HepG2 (cell line): ENCODE measurements at regions not wholly inside any gene's neighbourhood (a gene's known extent, or its start where the extent isn't known, plus 50 kb on each side); places are given as distances from the start of the nearest gene placed in this dataset.

Source experiments
- ATAC-seq: fragments of 200-7000 bp; cut with Tn5 transposase; 3 replicates; pipeline ENCODE4 v1.9.1; 2020; ENCODE audit warnings: mild to moderate bottlenecking, moderate library complexity
- BruUV-seq: library from RNA; stranded (reverse); fragments of 400-500 nt; replicated peaks from 2 replicates; lab custom pipeline; 2021; lab: Mats Ljungman, UMichigan
- CTCF ChIA-PET: fragments of 300-600 bp; formaldehyde crosslinking; extraction: SDS; loops from one replicate; lab custom pipeline; 2021; ENCODE audit warnings: low total read pairs, inconsistent platforms, low intra/inter-chr PET ratio; lab: Yijun Ruan, JAX
- POLR2A ChIA-PET: fragments of 350-600 bp; sonication (Branson Sonifier 250); formaldehyde crosslinking; loops from one replicate; lab custom pipeline; 2020; ENCODE audit warnings: antibody characterized with exemption, inconsistent platforms; lab: Yijun Ruan, JAX
- DNase-seq: peaks from one replicate; pipeline ENCODE4 v3.0.0-alpha.2; 2015; ENCODE audit warnings: low spot score
- FAIRE-seq: peaks from 3 replicates; lab custom pipeline; 2011; peaks lifted over from hg19 to GRCh38; lab: Jason Lieb, UNC
- H2AFZ ChIP-seq: one replicate; pipeline ENCODE4 v1.6.1; 2011; ENCODE audit warnings: low read length, inconsistent platforms
- H3K27ac ChIP-seq: fragments of 300-600 bp; 3 replicates; pipeline ENCODE4 v1.8.0; 2011; ENCODE audit warnings: mixed run types, mild to moderate bottlenecking, mixed read lengths, low read length, inconsistent platforms; ENCODE audit not compliant: insufficient read depth; ENCODE audit errors: extremely low read length
- H3K27me3 ChIP-seq, 2 experiments: fragments of 200-600 bp in 1 of 2; 2 replicates in 1 of 2; 3 replicates in 1 of 2; pipeline versions ENCODE4 v1.6.0 to v1.8.0; 2011; ENCODE audit warnings: low read length in 2 of 2, mild to moderate bottlenecking in 2 of 2, moderate library complexity in 2 of 2, inconsistent platforms in 1 of 2; ENCODE audit not compliant: insufficient read depth in 2 of 2, control insufficient read depth in 1 of 2
- H3K36me3 ChIP-seq, 2 experiments: fragments of 200-600 bp in 1 of 2; replicated peaks in 1 of 2; 2 replicates in 1 of 2; 3 replicates in 1 of 2; pipeline versions ENCODE4 v1.5.1 to v1.8.0; 2011; ENCODE audit warnings: low read length in 2 of 2, inconsistent platforms in 1 of 2; ENCODE audit not compliant: insufficient read depth in 2 of 2, control insufficient read depth in 1 of 2
- H3K4me1 ChIP-seq: 2 replicates; pipeline ENCODE4 v1.5.1; 2012; ENCODE audit warnings: low read length, inconsistent platforms; ENCODE audit not compliant: insufficient read depth
- H3K4me2 ChIP-seq: 2 replicates; pipeline ENCODE4 v1.6.0; 2011; ENCODE audit warnings: low read depth, low read length, inconsistent platforms
- H3K4me3 ChIP-seq, 3 experiments: fragments of 200-600 bp in 1 of 3; sonication (generic), shearing (Covaris generic) in 1 of 3; replicated peaks in 1 of 3; 2 replicates each; pipeline ENCODE4 v1.5.1; 2011 to 2016; ENCODE audit warnings: low read length in 3 of 3, inconsistent platforms in 2 of 3, low read depth in 2 of 3, mild to moderate bottlenecking in 2 of 3, control low read depth in 1 of 3, mixed read lengths in 1 of 3; ENCODE audit not compliant: insufficient read depth in 1 of 3
- H3K79me2 ChIP-seq: one replicate; pipeline ENCODE4 v1.6.1; 2011; ENCODE audit warnings: low read length, inconsistent platforms; ENCODE audit not compliant: insufficient read depth
- H3K9ac ChIP-seq: 2 replicates; pipeline ENCODE4 v1.6.0; 2011; ENCODE audit warnings: mild to moderate bottlenecking, low read depth, low read length, inconsistent platforms; ENCODE audit not compliant: insufficient read depth
- H3K9me3 ChIP-seq: 2 replicates; pipeline ENCODE4 v1.5.1; 2012; ENCODE audit warnings: mild to moderate bottlenecking, low read length
- H4K20me1 ChIP-seq: 2 replicates; pipeline ENCODE4 v1.6.0; 2011; ENCODE audit warnings: inconsistent platforms, mild to moderate bottlenecking, low read length, moderate library complexity; ENCODE audit not compliant: insufficient read depth
- ARHGAP35 ChIP-seq: sonication (generic); formaldehyde crosslinking; IDR thresholded peaks from 2 replicates; pipeline ENCODE4 v1.9.0; 2022; ENCODE audit warnings: mild to moderate bottlenecking, inconsistent platforms, moderate library complexity, missing genetic modification reagents, borderline replicate concordance
- BCLAF1 ChIP-seq: fragments of 450-650 bp; IDR thresholded peaks from 2 replicates; pipeline ENCODE4 v1.6.1; 2017; ENCODE audit warnings: mild to moderate bottlenecking
- KLF11 ChIP-seq: IDR thresholded peaks from 2 replicates; pipeline ENCODE4 v1.6.1; 2016; ENCODE audit warnings: missing compliant biosample characterization
- NFE2L2 ChIP-seq: fragments of 150-350 bp; IDR thresholded peaks from 2 replicates; pipeline ENCODE4 v1.6.1; 2014; ENCODE audit warnings: low read length
- PRMT3 ChIP-seq: sonication (generic); formaldehyde crosslinking; IDR thresholded peaks from 2 replicates; pipeline ENCODE4 v1.8.1; 2022; ENCODE audit warnings: low read depth, mild to moderate bottlenecking, moderate library complexity, missing genetic modification reagents, borderline replicate concordance
- SMARCC2 ChIP-seq: fragments of 450-650 bp; IDR thresholded peaks from 2 replicates; pipeline ENCODE4 v1.6.1; 2017; ENCODE audit warnings: antibody characterized with exemption, mild to moderate bottlenecking
- SMYD3 ChIP-seq: sonication (generic); formaldehyde crosslinking; IDR thresholded peaks from 2 replicates; pipeline ENCODE4 v1.8.1; 2023; ENCODE audit warnings: mild to moderate bottlenecking, missing genetic modification reagents
- SRY ChIP-seq: sonication (generic); formaldehyde crosslinking; IDR thresholded peaks from 2 replicates; pipeline ENCODE4 v1.8.0; 2022; ENCODE audit warnings: mild to moderate bottlenecking, missing genetic modification reagents
- SUZ12 ChIP-seq: fragments of 150-350 bp; IDR thresholded peaks from 2 replicates; pipeline ENCODE4 v1.6.1; 2014; ENCODE audit warnings: low read depth, low read length
- ZNF121 ChIP-seq: sonication (generic); formaldehyde crosslinking; IDR thresholded peaks from 2 replicates; pipeline ENCODE4 v1.5.0; 2020; ENCODE audit warnings: mild to moderate bottlenecking, missing genetic modification reagents
- ZSCAN9 ChIP-seq: IDR thresholded peaks from 2 replicates; pipeline ENCODE4 v1.6.1; 2016; ENCODE audit warnings: borderline replicate concordance
- WGBS: methylation state at CpG from one replicate; pipeline ENCODE4 v1.1.6; 2017; ENCODE audit warnings: low lambda C conversion rate; 5-methylcytosine and 5-hydroxymethylcytosine counted together
- in situ Hi-C: cut with HindIII; loops from 2 replicates; pipeline ENCODE4 v1.10.0; 2017; ENCODE audit warnings: low pct_unique_long_range_greater_than_20kb; ENCODE audit not compliant: extremely low pct_ligation_motif_present
- intact Hi-C: fragments of 100-400 bp; cut with micrococcal nuclease; formaldehyde crosslinking; loops from one replicate; pipeline ENCODE4 v1.10.0; 2022; ENCODE audit not compliant: unreplicated experiment
- TF ChIP-seq, protein P1 (sequence below): sonication (generic); formaldehyde crosslinking; IDR thresholded peaks from 2 replicates; pipeline ENCODE4 v1.5.0; 2020; ENCODE audit warnings: missing genetic modification reagents, mild to moderate bottlenecking, borderline replicate concordance
- TF ChIP-seq, protein P2 (sequence below): sonication (generic); formaldehyde crosslinking; IDR thresholded peaks from 2 replicates; pipeline ENCODE4 v1.5.0; 2020; ENCODE audit warnings: missing genetic modification reagents, mild to moderate bottlenecking, borderline replicate concordance
- TF ChIP-seq, protein P3 (sequence below), 2 experiments: sonication (generic) in 1 of 2; formaldehyde crosslinking in 1 of 2; IDR thresholded peaks; 2 replicates each; pipeline versions ENCODE4 v1.4.0 to v1.6.1; 2016 to 2020; ENCODE audit warnings: borderline replicate concordance in 1 of 2, low read depth in 1 of 2, mild to moderate bottlenecking in 1 of 2, missing genetic modification reagents in 1 of 2
- TF ChIP-seq, protein P4 (sequence below): sonication (generic); formaldehyde crosslinking; IDR thresholded peaks from 2 replicates; pipeline ENCODE4 v1.5.0; 2020; ENCODE audit warnings: missing genetic modification reagents

GRCh38 chr2:7977981-7978380 is 703.9 kb upstream of the ID2 start:
- peaks cover 0 to 5% of the 10 kb centered on the region in 2 experiments; a peak in 1 of 5 replicates for H3K27me3 ChIP-seq
- POLR2A ChIA-PET, result no interaction called here
- no peak overlapping the region for H3K9ac ChIP-seq
- no peak for ATAC-seq
- H3K4me1 ChIP-seq, result no peaks in the 10 kb centered on the region
- CTCF ChIA-PET, result no interaction called here
- BruUV-seq, result no TSS peak
- 21% methylated on average over 8 of the region's 8 CpGs for WGBS
- no peaks in the 10 kb centered on the region for H4K20me1 ChIP-seq
- H3K79me2 ChIP-seq, result no peaks in the 10 kb centered on the region
- no peak overlapping the region for H3K4me3 ChIP-seq
- FAIRE-seq, result no peak
- H3K4me2 ChIP-seq, result no peak overlapping the region
- H3K9me3 ChIP-seq, result peaks cover 6% of the 10 kb centered on the region; the same call in 1 of the 2 replicates
- intact Hi-C loops, result no loop called here
- H3K27ac ChIP-seq, result no peak overlapping the region
- DNase-seq, result no peak
- no peaks in the 10 kb centered on the region for H3K36me3 ChIP-seq
- H2AFZ ChIP-seq, result no peak overlapping the region
- in situ Hi-C loops, result no loop called here
- TF ChIP-seq, protein P1, sequence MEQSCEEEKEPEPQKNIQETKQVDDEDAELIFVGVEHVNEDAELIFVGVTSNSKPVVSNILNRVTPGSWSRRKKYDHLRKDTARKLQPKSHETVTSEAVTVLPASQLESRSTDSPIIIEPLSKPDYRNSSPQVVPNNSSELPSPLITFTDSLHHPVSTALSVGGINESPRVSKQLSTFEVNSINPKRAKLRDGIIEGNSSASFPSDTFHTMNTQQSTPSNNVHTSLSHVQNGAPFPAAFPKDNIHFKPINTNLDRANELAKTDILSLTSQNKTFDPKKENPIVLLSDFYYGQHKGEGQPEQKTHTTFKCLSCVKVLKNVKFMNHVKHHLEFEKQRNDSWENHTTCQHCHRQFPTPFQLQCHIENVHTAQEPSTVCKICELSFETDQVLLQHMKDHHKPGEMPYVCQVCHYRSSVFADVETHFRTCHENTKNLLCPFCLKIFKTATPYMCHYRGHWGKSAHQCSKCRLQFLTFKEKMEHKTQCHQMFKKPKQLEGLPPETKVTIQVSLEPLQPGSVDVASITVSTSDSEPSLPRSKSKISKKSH (CRISPR knock-in tag), result no peak
- TF ChIP-seq NFE2L2, result no peak
- TF ChIP-seq, protein P2, sequence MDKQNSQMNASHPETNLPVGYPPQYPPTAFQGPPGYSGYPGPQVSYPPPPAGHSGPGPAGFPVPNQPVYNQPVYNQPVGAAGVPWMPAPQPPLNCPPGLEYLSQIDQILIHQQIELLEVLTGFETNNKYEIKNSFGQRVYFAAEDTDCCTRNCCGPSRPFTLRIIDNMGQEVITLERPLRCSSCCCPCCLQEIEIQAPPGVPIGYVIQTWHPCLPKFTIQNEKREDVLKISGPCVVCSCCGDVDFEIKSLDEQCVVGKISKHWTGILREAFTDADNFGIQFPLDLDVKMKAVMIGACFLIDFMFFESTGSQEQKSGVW, result no peak
- TF ChIP-seq, protein P3, sequence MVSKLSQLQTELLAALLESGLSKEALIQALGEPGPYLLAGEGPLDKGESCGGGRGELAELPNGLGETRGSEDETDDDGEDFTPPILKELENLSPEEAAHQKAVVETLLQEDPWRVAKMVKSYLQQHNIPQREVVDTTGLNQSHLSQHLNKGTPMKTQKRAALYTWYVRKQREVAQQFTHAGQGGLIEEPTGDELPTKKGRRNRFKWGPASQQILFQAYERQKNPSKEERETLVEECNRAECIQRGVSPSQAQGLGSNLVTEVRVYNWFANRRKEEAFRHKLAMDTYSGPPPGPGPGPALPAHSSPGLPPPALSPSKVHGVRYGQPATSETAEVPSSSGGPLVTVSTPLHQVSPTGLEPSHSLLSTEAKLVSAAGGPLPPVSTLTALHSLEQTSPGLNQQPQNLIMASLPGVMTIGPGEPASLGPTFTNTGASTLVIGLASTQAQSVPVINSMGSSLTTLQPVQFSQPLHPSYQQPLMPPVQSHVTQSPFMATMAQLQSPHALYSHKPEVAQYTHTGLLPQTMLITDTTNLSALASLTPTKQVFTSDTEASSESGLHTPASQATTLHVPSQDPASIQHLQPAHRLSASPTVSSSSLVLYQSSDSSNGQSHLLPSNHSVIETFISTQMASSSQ (IDR thresholded peaks at IDR 0.05; ENCODE audit: low read depth), result no peak
- TF ChIP-seq, protein P3 (CRISPR knock-in tag; IDR thresholded peaks at IDR 0.05; ENCODE audit: borderline replicate concordance), result no peak
- no peak for TF ChIP-seq SMARCC2
- TF ChIP-seq PRMT3 (CRISPR knock-in tag), result no peak
- no peak for TF ChIP-seq SMYD3 (CRISPR knock-in tag)
- TF ChIP-seq SRY (CRISPR knock-in tag), result no peak
- TF ChIP-seq SUZ12, result no peak
- TF ChIP-seq, protein P4, sequence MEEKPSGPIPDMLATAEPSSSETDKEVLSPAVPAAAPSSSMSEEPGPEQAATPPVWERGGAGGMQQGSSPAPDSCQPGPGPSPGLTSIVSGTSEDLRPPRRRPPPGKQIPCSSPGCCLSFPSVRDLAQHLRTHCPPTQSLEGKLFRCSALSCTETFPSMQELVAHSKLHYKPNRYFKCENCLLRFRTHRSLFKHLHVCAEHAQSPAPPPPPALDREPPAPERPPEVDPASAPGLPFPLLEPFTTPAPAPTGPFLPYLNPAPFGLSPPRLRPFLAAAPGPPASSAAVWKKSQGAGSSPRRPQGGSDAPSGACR (CRISPR knock-in tag), result no peak
- no peak for TF ChIP-seq BCLAF1
- TF ChIP-seq ZSCAN9, result no peak
- no peak for TF ChIP-seq ZNF121 (CRISPR knock-in tag)
- no peak for TF ChIP-seq KLF11 (CRISPR knock-in tag)
- no peak for TF ChIP-seq ARHGAP35 (CRISPR knock-in tag)
